ENCODE measurements at regions not wholly inside any gene's neighbourhood (a gene's known extent, or its start where the extent isn't known, plus 50 kb on each side); places are given as distances from the start of the nearest gene placed in this dataset.

DNA sequence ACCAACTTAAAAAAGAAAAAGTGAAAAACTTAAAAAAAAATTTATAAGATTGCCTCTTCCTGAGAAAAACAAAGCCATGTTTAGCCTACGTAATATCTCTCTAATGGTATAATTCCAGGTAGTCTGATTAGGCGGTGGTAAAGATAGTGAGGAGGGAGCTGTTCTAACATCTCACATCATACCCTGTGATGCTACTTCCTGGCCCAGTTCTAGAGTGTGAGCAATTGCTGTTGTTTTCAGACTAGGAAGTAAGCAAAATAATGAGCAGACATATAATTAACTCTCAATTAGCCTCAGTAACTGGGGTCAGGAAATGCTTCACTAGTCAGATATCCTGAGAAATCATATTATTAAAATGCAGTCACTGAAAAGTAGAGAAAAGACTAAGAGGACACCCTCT lies 113.9 kb downstream of the PHLDA1 start:
- no peak overlapping the region for H3K27ac ChIP-seq (ENCODE audit: insufficient read depth, low read length)
- in situ Hi-C loops (cut with MboI; ENCODE audit: low sequenced_read_pairs): no loop called here
- no peak overlapping the region for H3K9ac ChIP-seq (ENCODE audit: low read depth, low read length)
- ATAC-seq (ENCODE audit: low read depth): no peak
- no peaks in the 10 kb centered on the region for H3K27me3 ChIP-seq (ENCODE audit: control insufficient read depth, insufficient read depth, low read length)
- TF ChIP-seq, protein P1, sequence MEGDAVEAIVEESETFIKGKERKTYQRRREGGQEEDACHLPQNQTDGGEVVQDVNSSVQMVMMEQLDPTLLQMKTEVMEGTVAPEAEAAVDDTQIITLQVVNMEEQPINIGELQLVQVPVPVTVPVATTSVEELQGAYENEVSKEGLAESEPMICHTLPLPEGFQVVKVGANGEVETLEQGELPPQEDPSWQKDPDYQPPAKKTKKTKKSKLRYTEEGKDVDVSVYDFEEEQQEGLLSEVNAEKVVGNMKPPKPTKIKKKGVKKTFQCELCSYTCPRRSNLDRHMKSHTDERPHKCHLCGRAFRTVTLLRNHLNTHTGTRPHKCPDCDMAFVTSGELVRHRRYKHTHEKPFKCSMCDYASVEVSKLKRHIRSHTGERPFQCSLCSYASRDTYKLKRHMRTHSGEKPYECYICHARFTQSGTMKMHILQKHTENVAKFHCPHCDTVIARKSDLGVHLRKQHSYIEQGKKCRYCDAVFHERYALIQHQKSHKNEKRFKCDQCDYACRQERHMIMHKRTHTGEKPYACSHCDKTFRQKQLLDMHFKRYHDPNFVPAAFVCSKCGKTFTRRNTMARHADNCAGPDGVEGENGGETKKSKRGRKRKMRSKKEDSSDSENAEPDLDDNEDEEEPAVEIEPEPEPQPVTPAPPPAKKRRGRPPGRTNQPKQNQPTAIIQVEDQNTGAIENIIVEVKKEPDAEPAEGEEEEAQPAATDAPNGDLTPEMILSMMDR (conservative IDR thresholded peaks at IDR 0.05; ENCODE audit: low read depth, low read length): no peak
- TF ChIP-seq RAD21 (IDR thresholded peaks at IDR 0.05; ENCODE audit: low read length) (no peak), BHLHE40 (IDR thresholded peaks at IDR 0.05; ENCODE audit: low read depth, low read length) (no peak), RFX5 (IDR thresholded peaks at IDR 0.05; ENCODE audit: low read depth, low read length) (no peak), SMC3 (IDR thresholded peaks at IDR 0.05; ENCODE audit: low read depth, low read length) (no peak), MXI1 (IDR thresholded peaks at IDR 0.05; ENCODE audit: borderline replicate concordance, low read depth, low read length) (no peak), NFE2L2 (IDR thresholded peaks at IDR 0.05; ENCODE audit: low read depth, low read length) (no peak), CHD1 (IDR thresholded peaks at IDR 0.05; ENCODE audit: low read depth, low read length) (no peak), MAFK (IDR thresholded peaks at IDR 0.05; ENCODE audit: low read depth, low read length) (no peak), RCOR1 (IDR thresholded peaks at IDR 0.05; ENCODE audit: insufficient replicate concordance, low read length) (no peak), FOS (IDR thresholded peaks at IDR 0.05; ENCODE audit: low read depth, low read length) (no peak), POLR2A (IDR thresholded peaks at IDR 0.05; ENCODE audit: low read depth, low read length) (no peak), MAZ (IDR thresholded peaks at IDR 0.05; ENCODE audit: borderline replicate concordance, low read depth, low read length) (no peak)
- TF ChIP-seq, protein P2, sequence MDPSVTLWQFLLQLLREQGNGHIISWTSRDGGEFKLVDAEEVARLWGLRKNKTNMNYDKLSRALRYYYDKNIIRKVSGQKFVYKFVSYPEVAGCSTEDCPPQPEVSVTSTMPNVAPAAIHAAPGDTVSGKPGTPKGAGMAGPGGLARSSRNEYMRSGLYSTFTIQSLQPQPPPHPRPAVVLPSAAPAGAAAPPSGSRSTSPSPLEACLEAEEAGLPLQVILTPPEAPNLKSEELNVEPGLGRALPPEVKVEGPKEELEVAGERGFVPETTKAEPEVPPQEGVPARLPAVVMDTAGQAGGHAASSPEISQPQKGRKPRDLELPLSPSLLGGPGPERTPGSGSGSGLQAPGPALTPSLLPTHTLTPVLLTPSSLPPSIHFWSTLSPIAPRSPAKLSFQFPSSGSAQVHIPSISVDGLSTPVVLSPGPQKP (IDR thresholded peaks at IDR 0.05; ENCODE audit: borderline replicate concordance, low read depth, low read length): no peak
- TF ChIP-seq, protein P3, sequence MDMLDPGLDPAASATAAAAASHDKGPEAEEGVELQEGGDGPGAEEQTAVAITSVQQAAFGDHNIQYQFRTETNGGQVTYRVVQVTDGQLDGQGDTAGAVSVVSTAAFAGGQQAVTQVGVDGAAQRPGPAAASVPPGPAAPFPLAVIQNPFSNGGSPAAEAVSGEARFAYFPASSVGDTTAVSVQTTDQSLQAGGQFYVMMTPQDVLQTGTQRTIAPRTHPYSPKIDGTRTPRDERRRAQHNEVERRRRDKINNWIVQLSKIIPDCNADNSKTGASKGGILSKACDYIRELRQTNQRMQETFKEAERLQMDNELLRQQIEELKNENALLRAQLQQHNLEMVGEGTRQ (IDR thresholded peaks at IDR 0.05; ENCODE audit: low read depth, low read length): no peak
- dilution Hi-C loops (cut with HindIII; ENCODE audit: low sequenced_read_pairs, unreplicated experiment): no loop called here
- no peaks in the 10 kb centered on the region for H3K79me1 ChIP-seq (ENCODE audit: low read depth in 1 of 2, low read length in 2 of 2)
- H3K9me1 ChIP-seq (ENCODE audit: insufficient read depth, low read length): no peaks in the 10 kb centered on the region
- H4K91ac ChIP-seq (ENCODE audit: insufficient read depth, low read depth, low read length): no peak overlapping the region
- no peak overlapping the region for H3K56ac ChIP-seq (ENCODE audit: extremely low read depth, insufficient read depth, low read length)
- no peak overlapping the region for H2AFZ ChIP-seq (replicated peaks; ENCODE audit: low read length, poor library complexity)
- no peak overlapping the region for H2BK15ac ChIP-seq (ENCODE audit: low read depth, low read length)
- no peak overlapping the region for H3K4ac ChIP-seq (ENCODE audit: low read depth, low read length)
- H3K18ac ChIP-seq (ENCODE audit: low read depth, low read length): no peak overlapping the region
- H2AK9ac ChIP-seq (replicated peaks; ENCODE audit: low read depth, low read length, poor library complexity): no peak overlapping the region
- H3K36me3 ChIP-seq (ENCODE audit: control insufficient read depth, insufficient read depth, low read length): no peaks in the 10 kb centered on the region
- H4K8ac ChIP-seq (ENCODE audit: low read depth in 2 of 2, low read length in 2 of 2): no peak overlapping the region
- WGBS, 2 experiments (ENCODE audit: extremely low coverage in 2 of 2, insufficient read length in 1 of 2): no CpG with 5 or more reads among the region's 2 CpGs
- BruUV-seq (replicated peaks): no TSS peak
- DNase-seq: no peak
- no peak overlapping the region for H2BK5ac ChIP-seq (ENCODE audit: low read depth, low read length, poor library complexity, severe bottlenecking)
- H4K20me1 ChIP-seq (ENCODE audit: insufficient read depth, low read length): no peaks in the 10 kb centered on the region
- H2BK20ac ChIP-seq (ENCODE audit: low read depth, low read length): no peak overlapping the region
- no peak overlapping the region for H3K4me2 ChIP-seq (ENCODE audit: low read depth, low read length)
- H3K9me3 ChIP-seq (ENCODE audit: control insufficient read depth, insufficient read depth, low read length): no peaks in the 10 kb centered on the region
- H3K4me1 ChIP-seq (ENCODE audit: control insufficient read depth, insufficient read depth, low read length): peaks cover 4% of the 10 kb centered on the region; the same call in 1 of the 2 replicates
- no peak overlapping the region for H3K23ac ChIP-seq (ENCODE audit: low read depth, low read length)
- no peak overlapping the region for H3K14ac ChIP-seq (replicated peaks; ENCODE audit: low read depth, low read length)
- H3K4me3 ChIP-seq (ENCODE audit: insufficient read depth, low read depth, low read length): no peak overlapping the region
- POLR2A ChIA-PET (ENCODE audit: unreplicated experiment): interaction anchor here (0.5 kb wide), 1 partner anchor 15 kb away, joined by 3 read pairs; no protein-coding TSS in a partner anchor
- H2BK120ac ChIP-seq (ENCODE audit: low read depth, low read length): no peak overlapping the region
- no peak overlapping the region; the same call in 1 of the 2 replicates for H4K5ac ChIP-seq (ENCODE audit: low read depth, low read length)
- CTCF ChIA-PET: interaction anchor here (1.2 kb wide), 1 partner anchor 14 kb away, joined by 5 read pairs; no protein-coding TSS in a partner anchor
- no peak overlapping the region for H2AK5ac ChIP-seq (ENCODE audit: low read depth, low read length)
- intact Hi-C loops (cut with micrococcal nuclease): no loop called here
